HG03565 (cell line): ENCODE measurements at regions not wholly inside any gene's neighbourhood (a gene's known extent, or its start where the extent isn't known, plus 50 kb on each side); places are given as distances from the start of the nearest gene placed in this dataset.

Experiments used
- ATAC-seq: cut with Tn5 transposase; IDR thresholded peaks from one replicate; pipeline ENCODE4 v1.9.1; 2021; ENCODE audit warnings: mild to moderate bottlenecking, moderate library complexity; ENCODE audit not compliant: unreplicated experiment

DNA sequence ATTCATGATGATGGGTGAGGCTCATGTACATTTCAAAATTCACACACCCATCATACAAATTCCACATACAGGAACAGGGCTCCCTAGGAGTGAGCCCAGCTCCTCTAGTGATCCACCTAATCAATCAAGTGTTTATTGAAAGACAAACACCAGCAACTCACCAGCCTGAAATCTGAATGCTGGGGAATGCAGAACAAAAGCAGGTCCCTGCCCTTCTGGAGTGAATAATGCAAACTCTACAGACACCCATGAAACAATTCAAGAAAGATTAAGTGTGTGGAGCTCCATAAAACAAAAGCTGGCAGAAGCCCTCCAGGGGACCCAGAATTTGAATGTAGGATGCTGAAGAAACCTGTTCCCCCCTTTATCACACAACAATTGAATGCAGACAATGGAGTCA lies 396.7 kb upstream of the JARID2 start:
- ATAC-seq = no peak

DNA sequence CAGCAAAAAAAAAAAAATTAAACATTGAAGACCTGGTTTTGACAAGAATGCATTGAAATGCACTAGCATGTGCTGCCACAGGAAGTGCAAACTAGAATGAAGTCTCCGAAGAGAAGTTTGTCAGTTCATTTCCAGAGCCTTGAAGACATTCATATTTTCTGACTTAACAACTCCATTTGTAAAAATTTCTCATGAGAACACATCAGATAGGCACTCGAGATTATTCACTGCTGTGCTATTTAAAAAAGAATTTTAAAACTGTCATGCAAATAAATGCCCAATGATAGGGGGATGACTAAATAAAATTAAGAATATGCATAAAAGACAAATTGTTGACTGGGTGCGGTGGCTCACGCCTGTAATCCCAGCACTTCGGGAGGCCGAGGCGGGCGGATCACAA lies 394.6 kb upstream of the JARID2 start:
- ATAC-seq = no peak

DNA sequence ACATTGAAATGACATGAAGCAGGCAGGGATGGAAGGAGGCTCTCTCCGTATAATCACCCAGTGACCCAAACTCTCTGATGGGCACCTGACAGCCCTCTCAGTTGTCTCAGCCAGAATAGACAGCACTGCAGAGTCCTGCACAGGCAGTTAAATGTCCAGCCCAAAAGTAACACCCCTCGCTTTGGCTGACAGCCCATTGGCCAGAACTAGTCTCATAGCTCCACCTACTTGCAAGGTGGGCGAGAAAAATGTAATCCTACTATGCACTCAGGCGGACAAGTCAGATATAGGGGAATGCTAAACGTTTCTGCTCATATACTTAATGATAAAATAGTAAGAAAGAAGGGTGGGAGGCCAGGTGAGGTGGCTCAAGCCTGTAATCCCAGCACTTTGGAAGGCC lies 393.5 kb upstream of the JARID2 start:
- no peak for ATAC-seq

DNA sequence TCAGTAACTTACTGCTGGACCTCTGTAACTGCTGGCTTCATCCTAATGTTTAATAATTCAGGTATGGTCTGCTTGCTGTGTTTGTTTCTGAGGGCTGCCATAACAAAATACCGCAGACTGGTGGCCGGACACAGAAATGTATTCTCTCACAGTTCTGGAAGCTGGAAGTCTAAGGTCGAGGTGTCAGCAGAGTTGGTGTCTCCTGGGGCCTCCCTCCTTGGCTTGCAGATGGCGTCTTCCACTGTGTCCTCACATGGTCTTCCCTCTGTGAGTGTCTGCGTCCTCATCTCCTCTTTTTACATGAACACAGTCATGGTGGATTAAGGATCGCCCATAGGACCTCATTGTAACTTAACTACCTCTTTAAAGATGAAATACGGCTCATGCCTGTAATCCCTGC lies 389.7 kb upstream of the JARID2 start:
- ATAC-seq = no peak

DNA sequence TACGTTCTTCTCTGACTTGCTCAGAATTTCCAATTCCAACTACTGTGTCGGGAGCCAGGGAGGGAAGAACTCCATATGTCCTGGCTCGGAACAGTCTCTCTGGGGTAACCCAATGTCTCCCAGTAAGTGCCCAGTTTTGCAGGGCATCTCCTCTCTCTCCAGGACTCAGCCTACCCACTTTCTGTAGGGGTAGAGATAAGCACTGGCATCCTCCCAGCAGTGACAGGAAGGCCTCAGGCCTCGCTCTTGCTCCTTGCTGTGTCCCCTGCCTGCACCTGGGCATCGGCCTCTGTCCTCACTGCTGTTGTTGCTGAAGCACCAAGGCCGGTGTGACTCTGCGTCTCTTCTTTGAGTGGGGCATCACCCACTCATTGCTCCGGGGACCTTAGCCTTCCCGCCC lies 388.9 kb upstream of the JARID2 start:
- ATAC-seq = no peak

DNA sequence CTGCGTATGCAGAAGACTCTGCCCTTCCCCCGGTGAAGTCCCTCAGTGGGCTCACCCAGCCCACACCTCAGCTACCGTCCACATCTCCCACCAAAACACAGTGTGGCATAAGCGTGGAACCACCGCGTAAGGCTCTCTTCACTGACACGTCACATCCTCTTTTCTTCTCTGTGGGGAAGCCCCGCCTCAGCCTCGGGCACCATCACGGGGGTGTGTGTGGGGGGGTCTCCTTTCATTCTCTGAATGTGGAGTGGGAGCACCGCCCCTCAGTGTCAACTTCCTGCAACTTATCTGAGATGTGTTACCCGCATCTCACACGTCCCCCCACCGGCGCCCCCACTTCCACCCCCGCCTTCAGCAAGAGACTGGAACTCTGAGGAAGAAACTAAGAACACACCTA lies 388.4 kb upstream of the JARID2 start:
- no peak for ATAC-seq

DNA sequence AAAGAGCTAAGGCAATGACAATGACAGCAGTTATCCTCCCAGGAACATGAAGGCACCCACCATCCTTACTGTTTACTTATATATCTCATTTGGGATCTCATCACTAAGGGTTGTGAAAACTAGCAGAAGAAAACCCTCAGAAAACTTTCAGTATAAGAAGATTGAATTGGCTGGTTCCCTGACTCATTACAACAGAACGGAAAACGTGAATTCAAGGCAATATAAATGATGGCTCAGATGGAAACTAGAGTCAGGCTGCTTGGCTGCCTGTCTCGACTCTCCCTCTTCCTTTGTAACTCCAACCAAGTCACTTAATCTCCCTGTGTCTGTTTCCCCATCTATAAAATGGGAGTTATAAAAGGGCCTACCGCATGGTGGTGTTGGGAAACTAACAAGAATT lies 387.1 kb upstream of the JARID2 start:
- no peak for ATAC-seq

DNA sequence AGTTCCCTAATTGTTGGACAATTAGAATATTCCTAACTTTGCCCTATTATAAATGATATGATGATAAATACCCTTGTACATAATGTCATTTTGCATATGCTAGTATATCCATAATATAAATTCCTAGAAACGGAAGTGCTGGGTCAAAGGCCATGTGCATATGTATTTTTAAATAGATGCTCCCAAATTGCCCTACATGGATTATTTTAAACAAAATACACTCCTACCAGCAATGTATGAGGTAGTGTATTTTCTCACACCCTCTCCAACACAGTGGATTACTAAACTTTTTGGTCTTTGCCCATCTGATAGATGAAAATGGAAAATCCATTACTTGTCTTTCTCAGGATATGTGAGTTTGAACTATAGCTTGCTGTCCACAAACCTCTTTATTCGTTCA lies 385.1 kb upstream of the JARID2 start:
- ATAC-seq = no peak

DNA sequence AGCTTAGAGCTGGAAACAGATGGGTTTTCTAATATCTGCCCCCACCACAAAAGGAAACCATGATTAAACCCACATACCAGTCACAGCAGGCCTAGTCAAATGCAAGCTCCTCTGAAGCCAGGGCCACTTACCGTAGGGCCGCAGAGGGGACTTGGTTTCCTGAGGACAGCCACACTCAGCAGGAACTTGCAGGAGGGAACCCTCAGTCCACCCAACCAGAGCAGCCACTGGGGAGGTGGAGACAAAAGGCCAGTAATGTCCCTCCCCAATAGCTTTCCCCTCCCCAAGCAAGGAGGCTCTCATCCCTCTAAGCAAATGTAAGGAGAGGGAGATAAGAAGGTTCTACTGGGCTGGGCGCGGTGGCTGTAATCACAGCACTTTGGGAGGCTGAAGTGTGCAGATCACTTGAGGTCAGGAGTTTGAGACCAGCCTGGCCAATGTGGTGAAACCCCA lies 384.4 kb upstream of the JARID2 start:
- ATAC-seq = no peak

DNA sequence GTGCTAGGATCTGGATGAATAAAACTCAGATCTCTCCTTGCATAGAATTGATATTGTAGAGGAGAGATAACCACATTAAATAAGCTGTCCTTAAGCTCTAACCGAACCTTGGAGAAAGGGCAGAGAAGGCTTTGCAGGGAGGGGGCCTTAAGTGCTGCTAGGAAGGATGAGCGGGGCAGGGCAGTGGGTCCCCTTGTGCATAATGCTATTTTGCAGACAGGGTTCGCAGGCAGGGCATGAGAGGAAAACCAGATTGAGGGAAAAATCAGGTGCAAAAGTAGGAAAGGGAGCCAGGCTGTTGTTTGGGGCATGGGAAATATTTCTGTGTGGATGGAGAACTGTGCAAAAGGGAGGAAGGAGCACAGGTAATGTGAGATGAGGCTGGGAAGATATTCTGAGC lies 383.0 kb upstream of the JARID2 start:
- ATAC-seq = no peak

DNA sequence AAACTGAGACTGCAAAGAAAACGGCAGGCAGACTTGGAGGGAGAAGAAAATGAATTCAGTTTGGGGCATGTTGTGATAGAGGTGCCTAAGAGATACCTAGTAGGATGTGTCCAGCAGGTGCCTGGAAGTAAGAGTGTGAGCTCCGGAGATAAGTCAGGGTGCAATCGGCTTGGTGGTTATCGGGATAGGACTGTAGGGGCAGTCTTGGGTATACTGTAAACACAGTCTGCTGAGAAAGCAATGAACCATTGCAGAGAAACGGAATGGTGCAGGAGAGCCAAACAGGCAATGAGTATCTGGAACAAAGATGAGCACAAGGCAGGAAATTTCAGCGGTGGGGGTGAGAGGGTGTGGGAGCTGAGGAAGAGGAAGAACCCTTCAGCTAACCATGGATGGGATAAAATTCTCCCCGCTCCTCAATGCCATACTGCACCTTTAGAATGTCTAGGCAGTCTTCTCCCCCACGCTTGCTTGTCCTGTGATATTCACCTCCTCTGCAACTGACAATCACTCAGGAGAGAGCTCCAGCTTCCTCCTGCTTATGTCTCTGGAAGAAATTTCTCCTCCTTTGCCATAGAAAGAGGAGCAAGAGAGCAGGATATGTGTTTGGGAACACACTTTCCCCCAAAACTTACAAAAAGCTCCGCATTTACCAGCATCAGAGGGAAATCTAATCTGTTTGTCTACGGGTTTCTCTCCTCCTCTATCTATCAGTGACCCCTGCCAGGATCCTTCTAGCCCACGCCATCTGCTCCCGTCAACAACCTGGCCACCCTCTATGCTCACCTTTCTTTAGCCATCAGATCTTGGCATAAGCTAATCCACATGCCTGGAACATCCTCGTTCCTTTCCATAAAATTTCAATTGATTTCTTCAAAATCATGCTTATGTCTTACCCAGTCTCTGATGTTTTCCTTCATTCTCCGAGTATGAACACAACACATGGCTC lies 381.7 kb upstream of the JARID2 start:
- ATAC-seq = no peak

DNA sequence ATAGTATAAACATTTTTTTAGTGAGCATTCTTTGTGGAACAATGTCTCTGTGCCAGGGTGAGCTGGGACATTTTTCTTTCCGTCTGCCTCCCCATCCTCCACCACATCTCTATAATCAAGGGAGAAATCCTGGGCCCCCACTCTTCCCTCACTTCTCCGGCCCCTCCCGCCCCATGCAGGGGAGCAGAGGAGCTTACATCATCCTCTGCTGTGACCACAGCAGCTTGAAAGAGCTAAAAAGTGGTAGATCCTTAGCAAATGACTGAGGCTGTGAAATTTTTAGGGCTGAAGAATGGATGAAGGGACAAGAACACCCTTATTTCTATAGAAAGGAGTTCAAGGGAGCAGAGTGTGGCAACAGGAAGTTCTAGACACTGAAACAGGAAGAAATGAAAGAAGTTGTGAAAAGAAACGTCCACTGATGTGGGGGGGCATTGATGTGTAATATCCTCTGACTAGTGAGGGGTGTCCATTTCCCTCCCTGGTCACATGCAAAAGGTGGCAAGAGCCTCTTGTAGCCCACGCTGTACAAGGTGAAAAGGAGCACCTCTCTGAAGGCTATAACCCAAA lies 380.3 kb upstream of the JARID2 start:
- no peak for ATAC-seq

DNA sequence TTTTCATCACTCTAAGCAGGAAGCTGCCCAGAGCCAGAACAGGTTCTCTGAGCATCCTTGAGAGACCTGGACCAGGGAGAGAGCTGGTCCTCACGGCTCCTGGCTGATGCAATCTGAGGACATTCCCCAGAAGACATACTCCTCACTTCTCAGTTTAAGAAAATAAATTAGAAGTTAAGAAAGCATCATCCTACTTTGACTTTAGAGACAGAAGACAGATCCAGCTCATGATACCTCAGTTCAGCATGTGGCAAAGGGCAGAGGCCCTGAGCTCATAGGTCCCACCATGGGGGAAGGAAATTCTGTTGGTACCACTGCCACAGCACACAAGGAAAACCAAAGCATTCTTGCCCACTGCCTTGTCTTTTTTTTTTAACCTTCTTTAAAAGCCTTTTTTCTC lies 378.1 kb upstream of the JARID2 start:
- no peak for ATAC-seq

DNA sequence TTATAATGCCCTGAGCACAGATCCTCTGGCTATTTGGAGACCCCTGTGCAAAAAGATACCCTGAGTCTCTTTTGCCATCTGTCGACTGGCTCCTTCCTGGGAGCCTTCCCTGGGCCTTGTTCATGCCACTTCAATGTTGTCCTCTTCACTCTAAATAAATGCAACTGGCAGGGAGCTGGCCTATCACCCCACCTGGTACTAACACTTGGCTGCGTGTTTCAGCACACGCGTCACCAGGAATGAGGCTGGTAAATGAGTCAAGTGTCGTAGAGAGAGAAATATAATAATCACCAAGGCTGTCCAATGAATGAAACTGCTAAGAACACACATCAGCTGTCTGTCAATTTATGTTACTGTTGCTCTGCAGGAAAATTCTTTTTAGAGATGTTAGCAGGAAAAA lies 374.6 kb upstream of the JARID2 start:
- no peak for ATAC-seq

DNA sequence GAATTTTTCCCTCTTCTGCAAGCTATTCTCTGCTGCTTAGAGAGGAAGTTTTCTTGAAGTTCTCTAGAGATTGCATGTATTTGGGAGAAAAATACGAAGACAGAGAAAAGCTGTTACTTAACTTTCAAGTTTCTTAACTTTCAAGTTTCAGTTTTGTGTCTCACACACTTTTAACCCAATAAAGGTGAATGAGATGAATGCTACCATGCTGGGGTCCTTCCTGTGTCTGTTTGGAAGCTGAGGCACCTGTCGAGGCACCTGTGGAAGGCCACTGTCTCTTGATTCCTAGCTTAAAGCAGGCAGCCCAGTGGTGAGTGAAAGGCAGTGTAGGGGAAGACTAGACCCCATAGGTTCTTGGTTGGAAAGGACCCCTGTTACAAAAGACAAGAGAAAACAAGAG lies 372.8 kb upstream of the JARID2 start:
- ATAC-seq = no peak

DNA sequence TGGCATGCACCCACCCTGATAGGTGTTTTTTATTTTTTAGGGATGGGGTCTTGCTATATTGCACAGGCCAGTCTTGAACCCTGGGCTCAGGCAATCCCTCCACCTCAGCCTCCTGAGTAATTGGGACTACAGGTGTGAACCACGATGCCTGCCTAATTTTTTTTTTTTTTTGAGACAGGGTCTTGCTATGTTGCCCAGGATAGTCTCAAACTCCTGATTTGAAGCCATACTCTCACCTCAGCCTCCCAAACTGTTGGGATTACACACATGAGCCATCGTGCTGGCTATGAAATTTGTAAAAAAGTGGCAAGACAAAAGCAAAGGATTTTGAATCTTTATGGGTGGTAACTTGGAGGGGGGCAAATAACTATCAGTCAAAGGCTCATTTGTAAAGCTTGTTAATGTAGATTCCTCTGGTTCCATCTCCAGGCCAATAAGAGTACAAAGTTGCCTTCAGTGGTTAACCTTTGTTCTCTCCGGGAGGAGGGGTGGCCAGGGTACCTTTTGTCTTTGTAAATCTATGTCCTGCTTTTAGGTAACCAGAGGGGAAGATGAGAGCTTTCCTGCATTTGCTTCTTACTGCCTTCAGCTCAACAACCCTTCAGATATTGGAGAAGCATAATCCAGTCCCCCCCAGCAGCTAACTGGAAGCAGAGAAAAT lies 372.0 kb upstream of the JARID2 start:
- ATAC-seq = no peak

DNA sequence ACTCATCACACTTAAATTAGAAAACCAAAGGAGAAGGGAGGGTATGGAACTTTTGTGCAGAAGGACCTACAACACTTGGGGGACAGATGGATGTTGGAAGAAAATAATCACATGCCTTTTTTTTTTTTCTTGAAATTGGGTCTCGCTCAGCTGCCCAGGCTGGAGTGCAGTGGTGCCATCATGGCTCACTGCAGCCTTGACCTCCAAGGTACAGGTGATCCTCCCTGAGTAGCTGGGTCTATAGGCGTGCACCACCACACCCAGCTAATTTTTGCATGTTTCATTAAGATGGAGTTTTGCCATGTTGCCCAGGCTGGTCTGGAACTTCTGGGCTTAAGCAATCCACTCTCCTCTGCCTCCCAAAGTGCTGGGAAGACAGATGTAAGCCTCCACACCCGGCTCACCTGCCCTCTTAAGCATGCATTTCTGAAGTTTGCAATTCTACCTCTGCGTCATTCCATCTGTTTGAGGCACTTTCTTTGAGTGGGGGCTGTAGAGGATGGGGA lies 370.8 kb upstream of the JARID2 start:
- no peak for ATAC-seq

DNA sequence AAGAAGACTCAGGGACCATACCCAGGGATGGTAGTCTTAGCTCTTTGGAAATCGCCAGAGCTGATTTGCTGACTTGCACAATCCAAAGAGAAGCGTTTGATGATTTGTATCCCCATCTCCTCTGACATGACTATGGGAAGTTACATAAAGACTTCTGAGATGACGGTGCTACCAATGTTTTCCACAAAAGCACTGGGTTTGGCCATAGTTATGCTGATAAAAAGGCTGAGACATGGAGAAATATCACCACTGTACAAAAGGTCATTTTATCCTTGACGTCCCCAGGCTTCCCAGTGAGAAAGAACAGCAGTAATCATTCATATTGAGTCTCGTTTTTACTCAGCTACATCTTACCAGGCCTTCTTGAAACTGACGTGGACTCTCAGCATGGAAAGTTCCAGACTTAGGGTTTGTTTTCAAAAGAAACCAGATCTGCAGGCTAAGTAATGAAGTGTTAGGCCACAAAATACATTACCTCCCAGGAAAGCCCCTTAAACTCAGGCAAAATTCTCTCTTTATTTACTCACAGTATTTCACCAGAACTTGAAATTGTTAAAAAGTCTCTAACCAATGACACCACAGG lies 370.3 kb upstream of the JARID2 start:
- peak; percentile 49 for ATAC-seq

DNA sequence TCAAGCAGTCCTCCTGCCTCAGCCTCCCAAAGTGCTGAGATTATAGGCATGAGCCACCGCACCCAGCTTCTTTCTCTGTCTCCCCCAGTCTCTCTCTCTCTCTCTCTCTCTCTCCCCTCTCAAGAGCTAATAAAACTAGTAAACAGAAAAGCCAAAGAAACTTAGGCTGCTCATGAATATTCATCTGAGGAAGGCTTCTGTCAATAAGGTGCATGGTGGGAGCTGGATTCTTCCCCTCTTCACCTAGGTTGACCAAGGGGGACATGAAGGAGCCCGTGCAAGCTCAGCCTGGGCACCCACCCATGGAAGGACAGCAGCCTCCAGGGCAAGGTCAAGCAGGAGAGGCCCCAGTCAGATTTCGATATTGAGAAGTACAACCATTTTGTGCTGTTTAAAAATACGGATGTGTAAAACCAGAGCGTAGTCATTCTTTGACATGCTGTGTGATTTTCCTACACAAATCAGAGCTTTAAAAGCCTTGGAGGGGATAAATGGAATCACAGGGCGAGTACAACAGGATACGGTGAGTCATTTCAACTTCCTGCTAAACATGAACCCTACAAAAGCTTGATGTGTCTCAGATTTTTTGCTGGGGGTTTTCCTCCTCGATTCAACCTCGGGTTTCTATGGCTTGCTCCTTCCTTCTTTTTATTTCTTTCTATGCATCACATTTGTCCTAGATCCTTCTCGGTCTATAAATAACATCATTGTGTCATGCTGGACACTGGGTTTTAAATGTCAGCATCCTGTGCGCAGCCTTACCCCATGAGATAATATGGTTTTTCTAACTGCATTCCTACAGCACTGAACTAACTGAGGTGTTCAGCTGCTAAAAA lies 368.9 kb upstream of the JARID2 start:
- peak; percentile 38 for ATAC-seq

DNA sequence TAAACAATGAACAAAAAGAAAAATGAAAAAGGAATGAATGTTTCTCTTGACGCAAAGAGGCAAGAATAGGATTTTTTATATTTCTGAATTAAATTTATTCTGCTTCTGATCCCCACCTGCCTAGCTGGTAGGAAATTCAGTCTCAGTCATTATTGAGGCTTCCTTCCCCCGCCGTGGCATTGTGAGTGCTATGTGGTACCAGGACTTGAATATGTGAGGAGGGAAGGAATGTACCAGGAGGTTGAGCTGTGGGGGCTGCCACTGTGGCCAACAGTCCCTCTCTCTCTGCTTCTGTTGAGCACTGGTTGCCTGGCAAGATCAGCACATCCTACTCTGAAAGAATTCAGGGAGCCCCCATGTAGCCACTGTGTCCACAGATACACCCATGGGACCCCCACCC lies 368.1 kb upstream of the JARID2 start:
- no peak for ATAC-seq

DNA sequence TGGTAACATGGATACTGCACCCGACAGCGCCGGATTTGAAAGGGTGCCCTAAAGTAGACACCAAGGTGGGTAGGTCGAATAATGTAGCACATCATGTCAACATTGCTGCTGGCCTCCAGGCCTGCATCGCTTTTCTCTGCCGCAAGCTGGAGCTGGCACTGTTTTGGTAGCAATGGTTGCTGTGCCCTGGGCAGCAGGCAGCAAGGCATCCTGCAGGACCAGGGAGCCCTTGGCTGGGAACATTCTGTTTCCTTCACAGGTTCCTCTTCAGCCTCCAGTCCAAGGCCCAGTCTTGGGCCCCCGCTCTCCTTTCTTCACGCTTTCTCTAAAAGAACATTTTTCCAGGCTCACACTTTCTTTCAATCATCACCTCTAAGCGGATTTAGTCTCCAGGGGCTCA lies 365.8 kb upstream of the JARID2 start:
- ATAC-seq = no peak
